GM21786 (cell line): ENCODE measurements at regions not wholly inside any gene's neighbourhood (a gene's known extent, or its start where the extent isn't known, plus 50 kb on each side); places are given as distances from the start of the nearest gene placed in this dataset.
"Not testable (repeated sequence)": the region's sequence is repeated elsewhere in the genome, so short reads cannot be mapped to it uniquely, and the experiment has no call there.

ENCODE experiments used
- ATAC-seq: cut with Tn5 transposase; IDR thresholded peaks from one replicate; pipeline ENCODE4 v1.9.1; 2021; ENCODE audit not compliant: unreplicated experiment

- ATAC-seq, result no peak
These were observed 1114.7 kb downstream of the SOCS6 start for GRCh38 chr18:71403501-71403900.

GRCh38 chr18:71398531-71398930, 1109.7 kb downstream of the SOCS6 start:
- no peak for ATAC-seq

- no peak for ATAC-seq
These were observed 1099.3 kb downstream of the SOCS6 start for GRCh38 chr18:71388148-71388547.

GRCh38 chr18:71374294-71375000, 1085.6 kb downstream of the SOCS6 start:
- ATAC-seq, result no peak

- ATAC-seq, result no peak
These were observed 1083.2 kb downstream of the SOCS6 start for GRCh38 chr18:71371951-71372605.

- no peak for ATAC-seq
These were observed 1082.0 kb downstream of the SOCS6 start for GRCh38 chr18:71370671-71371445.

GRCh38 chr18:71370095-71370494, 1081.2 kb downstream of the SOCS6 start:
- no peak for ATAC-seq

GRCh38 chr18:71362140-71362539, 1073.3 kb downstream of the SOCS6 start:
- no peak for ATAC-seq

- not testable (repeated sequence) for ATAC-seq
These were observed 1066.8 kb downstream of the SOCS6 start for GRCh38 chr18:71355599-71355998.

- no peak for ATAC-seq
These were observed 1063.8 kb downstream of the SOCS6 start for GRCh38 chr18:71352618-71353017.

- no peak for ATAC-seq
These were observed 1047.8 kb downstream of the SOCS6 start for GRCh38 chr18:71336576-71337210.

- no peak for ATAC-seq
These were observed 1040.7 kb downstream of the SOCS6 start for GRCh38 chr18:71329563-71329962.

GRCh38 chr18:71329114-71329513, 1040.3 kb downstream of the SOCS6 start:
- ATAC-seq, result no peak

GRCh38 chr18:71327850-71328249, 1039.0 kb downstream of the SOCS6 start:
- ATAC-seq, result no peak

- ATAC-seq, result no peak
These were observed 1038.6 kb downstream of the SOCS6 start for GRCh38 chr18:71327441-71327840.

GRCh38 chr18:71326826-71327225, 1038.0 kb downstream of the SOCS6 start:
- ATAC-seq, result no peak

- no peak for ATAC-seq
These were observed 1035.5 kb downstream of the SOCS6 start for GRCh38 chr18:71324356-71324755.

GRCh38 chr18:71322201-71322600, 1033.4 kb downstream of the SOCS6 start:
- ATAC-seq, result no peak

- ATAC-seq, result no peak
These were observed 1032.5 kb downstream of the SOCS6 start for GRCh38 chr18:71321319-71321718.

GRCh38 chr18:71304856-71305255, 1016.0 kb downstream of the SOCS6 start:
- no peak for ATAC-seq

GRCh38 chr18:71303743-71304142, 1014.9 kb downstream of the SOCS6 start:
- not testable (repeated sequence) for ATAC-seq
